ENCODE measurements at regions not wholly inside any gene's neighbourhood (a gene's known extent, or its start where the extent isn't known, plus 50 kb on each side); places are given as distances from the start of the nearest gene placed in this dataset.
"Not testable (repeated sequence)": the region's sequence is repeated elsewhere in the genome, so short reads cannot be mapped to it uniquely, and the experiment has no call there.

DNA sequence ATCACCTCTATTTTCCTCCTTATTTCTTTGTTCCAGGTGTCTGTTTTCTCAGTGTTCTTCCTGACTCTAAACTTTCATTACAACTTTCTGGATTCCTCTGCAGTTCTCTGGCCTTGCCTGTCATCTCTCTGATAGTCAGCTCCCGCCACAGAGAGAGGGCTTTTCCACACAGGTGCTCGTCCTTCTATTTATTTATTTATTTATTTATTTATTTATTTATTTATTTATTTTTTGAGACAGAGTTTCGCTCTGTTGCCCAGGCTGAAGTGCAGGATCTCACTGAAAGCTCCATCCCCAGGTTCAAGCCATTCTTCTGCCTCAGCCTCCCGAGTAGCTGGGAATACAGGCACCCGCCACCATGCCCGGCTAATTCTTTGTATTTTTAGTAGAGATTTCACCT lies 554.5 kb downstream of the RPS29 start:
- TF ChIP-seq, protein P1, sequence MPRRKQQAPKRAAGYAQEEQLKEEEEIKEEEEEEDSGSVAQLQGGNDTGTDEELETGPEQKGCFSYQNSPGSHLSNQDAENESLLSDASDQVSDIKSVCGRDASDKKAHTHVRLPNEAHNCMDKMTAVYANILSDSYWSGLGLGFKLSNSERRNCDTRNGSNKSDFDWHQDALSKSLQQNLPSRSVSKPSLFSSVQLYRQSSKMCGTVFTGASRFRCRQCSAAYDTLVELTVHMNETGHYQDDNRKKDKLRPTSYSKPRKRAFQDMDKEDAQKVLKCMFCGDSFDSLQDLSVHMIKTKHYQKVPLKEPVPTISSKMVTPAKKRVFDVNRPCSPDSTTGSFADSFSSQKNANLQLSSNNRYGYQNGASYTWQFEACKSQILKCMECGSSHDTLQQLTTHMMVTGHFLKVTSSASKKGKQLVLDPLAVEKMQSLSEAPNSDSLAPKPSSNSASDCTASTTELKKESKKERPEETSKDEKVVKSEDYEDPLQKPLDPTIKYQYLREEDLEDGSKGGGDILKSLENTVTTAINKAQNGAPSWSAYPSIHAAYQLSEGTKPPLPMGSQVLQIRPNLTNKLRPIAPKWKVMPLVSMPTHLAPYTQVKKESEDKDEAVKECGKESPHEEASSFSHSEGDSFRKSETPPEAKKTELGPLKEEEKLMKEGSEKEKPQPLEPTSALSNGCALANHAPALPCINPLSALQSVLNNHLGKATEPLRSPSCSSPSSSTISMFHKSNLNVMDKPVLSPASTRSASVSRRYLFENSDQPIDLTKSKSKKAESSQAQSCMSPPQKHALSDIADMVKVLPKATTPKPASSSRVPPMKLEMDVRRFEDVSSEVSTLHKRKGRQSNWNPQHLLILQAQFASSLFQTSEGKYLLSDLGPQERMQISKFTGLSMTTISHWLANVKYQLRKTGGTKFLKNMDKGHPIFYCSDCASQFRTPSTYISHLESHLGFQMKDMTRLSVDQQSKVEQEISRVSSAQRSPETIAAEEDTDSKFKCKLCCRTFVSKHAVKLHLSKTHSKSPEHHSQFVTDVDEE (CRISPR knock-in tag; IDR thresholded peaks at IDR 0.05) = not testable (repeated sequence)
- not testable (repeated sequence) for TF ChIP-seq ARNTL (CRISPR knock-in tag; IDR thresholded peaks at IDR 0.05; ENCODE audit: borderline replicate concordance, low read depth); ZFP30 (CRISPR knock-in tag; IDR thresholded peaks at IDR 0.05); BACH2 (CRISPR knock-in tag; IDR thresholded peaks at IDR 0.05; ENCODE audit: borderline replicate concordance); TCF4 (CRISPR knock-in tag; IDR thresholded peaks at IDR 0.05; ENCODE audit: borderline replicate concordance); OSR1 (CRISPR knock-in tag; IDR thresholded peaks at IDR 0.05)
- TF ChIP-seq, protein P2, sequence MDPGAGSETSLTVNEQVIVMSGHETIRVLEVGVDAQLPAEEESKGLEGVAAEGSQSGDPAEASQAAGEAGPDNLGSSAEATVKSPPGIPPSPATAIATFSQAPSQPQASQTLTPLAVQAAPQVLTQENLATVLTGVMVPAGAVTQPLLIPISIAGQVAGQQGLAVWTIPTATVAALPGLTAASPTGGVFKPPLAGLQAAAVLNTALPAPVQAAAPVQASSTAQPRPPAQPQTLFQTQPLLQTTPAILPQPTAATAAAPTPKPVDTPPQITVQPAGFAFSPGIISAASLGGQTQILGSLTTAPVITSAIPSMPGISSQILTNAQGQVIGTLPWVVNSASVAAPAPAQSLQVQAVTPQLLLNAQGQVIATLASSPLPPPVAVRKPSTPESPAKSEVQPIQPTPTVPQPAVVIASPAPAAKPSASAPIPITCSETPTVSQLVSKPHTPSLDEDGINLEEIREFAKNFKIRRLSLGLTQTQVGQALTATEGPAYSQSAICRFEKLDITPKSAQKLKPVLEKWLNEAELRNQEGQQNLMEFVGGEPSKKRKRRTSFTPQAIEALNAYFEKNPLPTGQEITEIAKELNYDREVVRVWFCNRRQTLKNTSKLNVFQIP (CRISPR knock-in tag; IDR thresholded peaks at IDR 0.05; ENCODE audit: borderline replicate concordance, low read depth) = not testable (repeated sequence)
- TF ChIP-seq, protein P3, sequence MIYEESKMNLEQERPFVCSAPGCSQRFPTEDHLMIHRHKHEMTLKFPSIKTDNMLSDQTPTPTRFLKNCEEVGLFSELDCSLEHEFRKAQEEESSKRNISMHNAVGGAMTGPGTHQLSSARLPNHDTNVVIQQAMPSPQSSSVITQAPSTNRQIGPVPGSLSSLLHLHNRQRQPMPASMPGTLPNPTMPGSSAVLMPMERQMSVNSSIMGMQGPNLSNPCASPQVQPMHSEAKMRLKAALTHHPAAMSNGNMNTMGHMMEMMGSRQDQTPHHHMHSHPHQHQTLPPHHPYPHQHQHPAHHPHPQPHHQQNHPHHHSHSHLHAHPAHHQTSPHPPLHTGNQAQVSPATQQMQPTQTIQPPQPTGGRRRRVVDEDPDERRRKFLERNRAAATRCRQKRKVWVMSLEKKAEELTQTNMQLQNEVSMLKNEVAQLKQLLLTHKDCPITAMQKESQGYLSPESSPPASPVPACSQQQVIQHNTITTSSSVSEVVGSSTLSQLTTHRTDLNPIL (CRISPR knock-in tag; IDR thresholded peaks at IDR 0.05; ENCODE audit: low read depth) = not testable (repeated sequence)

Measured in SK-N-SH treated with all-trans-retinoic acid at 6 μM for 48 hours (cell line).